Coronary artery (tissue), 2 donors: ENCODE measurements at regions not wholly inside any gene's neighbourhood (a gene's known extent, or its start where the extent isn't known, plus 50 kb on each side); places are given as distances from the start of the nearest gene placed in this dataset.

Experiments
- DNase-seq: peaks from one replicate; pipeline ENCODE4 v3.0.0-alpha.2; 2017; ENCODE audit warnings: low spot score
- H3K27ac ChIP-seq, 2 donors: fragments of 200-600 bp; sonication (generic); one replicate each; pipeline ENCODE4 v1.5.1; 2016 to 2019
- H3K4me3 ChIP-seq: fragments of 200-600 bp; sonication (generic); 2 replicates; pipeline ENCODE4 v1.5.1; 2016; ENCODE audit warnings: mild to moderate bottlenecking, moderate library complexity
- TF ChIP-seq, protein P1 (sequence below): fragments of 200-600 bp; sonication (generic); IDR thresholded peaks from one replicate; pipeline ENCODE4 v1.5.1; 2019; ENCODE audit warnings: antibody characterized with exemption

DNA sequence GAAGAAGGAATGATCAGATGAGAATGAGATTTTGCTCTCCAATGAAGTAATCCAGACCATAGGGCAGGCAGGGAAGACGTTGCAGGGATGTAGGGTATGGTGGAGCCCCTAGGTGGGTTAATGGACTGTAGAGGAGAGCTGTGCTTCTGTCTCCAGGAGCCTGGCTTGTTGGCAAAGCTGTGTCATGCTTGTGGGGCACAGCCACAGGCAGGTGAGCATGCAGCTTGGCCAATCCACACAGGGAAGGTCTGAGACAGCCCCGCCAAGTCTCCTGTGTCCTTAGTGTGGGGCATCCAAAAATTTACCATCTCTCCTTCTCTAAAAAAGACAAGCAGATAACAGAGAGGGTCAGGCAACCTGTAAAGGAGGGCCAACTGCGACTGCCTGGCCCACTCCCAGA lies 71.4 kb upstream of the FLT1 start:
- TF ChIP-seq, protein P1, sequence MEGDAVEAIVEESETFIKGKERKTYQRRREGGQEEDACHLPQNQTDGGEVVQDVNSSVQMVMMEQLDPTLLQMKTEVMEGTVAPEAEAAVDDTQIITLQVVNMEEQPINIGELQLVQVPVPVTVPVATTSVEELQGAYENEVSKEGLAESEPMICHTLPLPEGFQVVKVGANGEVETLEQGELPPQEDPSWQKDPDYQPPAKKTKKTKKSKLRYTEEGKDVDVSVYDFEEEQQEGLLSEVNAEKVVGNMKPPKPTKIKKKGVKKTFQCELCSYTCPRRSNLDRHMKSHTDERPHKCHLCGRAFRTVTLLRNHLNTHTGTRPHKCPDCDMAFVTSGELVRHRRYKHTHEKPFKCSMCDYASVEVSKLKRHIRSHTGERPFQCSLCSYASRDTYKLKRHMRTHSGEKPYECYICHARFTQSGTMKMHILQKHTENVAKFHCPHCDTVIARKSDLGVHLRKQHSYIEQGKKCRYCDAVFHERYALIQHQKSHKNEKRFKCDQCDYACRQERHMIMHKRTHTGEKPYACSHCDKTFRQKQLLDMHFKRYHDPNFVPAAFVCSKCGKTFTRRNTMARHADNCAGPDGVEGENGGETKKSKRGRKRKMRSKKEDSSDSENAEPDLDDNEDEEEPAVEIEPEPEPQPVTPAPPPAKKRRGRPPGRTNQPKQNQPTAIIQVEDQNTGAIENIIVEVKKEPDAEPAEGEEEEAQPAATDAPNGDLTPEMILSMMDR = no peak

DNA sequence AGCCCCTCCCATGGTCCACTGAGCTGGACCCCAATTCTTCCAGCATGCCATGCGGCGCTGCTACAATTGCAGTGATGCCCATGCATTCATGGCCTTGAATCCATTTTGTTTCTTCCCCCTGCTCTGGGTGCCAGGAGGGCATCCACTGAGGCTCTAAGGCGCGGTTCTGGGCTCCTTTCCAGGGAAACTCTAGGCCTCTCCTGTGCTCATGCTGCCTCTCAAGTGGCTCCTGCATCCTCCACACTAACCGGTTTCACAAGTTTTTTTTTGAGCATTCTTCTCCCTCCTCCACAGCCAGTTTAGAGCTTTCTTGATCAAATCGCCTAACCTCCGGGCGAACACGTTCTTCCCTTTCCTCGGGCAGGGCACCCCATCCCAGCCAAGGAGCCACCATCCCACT lies 69.1 kb upstream of the FLT1 start:
- no peak overlapping the region for H3K27ac ChIP-seq

More for the DNA sequence above, 71.4 kb upstream of the FLT1 start:
- DNase-seq = no peak
- Histone ChIP-seq H3K4me3 (no peak overlapping the region), H3K27ac (no peak overlapping the region)

DNA sequence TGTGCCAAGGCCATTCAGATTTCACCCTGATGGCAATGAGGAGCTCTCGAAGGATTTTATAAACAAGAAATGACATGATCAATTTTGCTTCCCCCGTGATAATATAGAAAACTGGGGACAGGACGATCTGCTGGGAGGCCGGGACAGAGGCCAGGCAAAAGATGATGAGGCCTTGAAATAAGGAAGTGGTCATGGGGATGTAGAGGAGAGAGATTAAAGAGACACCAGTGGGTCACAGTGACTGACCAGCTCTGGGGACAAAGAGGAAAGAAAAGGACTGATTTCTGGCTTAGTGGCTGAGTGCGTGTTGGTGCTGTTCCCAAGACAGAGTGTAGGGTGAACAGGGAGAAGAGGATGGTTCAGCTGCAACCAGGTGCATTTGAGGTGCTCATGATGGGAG lies 68.7 kb upstream of the FLT1 start:
- DNase-seq = no peak
- TF ChIP-seq, protein P1 = no peak

More for the DNA sequence above, 69.1 kb upstream of the FLT1 start:
- DNase-seq = no peak
- TF ChIP-seq, protein P1 = no peak
- H3K4me3 ChIP-seq = no peak overlapping the region

DNA sequence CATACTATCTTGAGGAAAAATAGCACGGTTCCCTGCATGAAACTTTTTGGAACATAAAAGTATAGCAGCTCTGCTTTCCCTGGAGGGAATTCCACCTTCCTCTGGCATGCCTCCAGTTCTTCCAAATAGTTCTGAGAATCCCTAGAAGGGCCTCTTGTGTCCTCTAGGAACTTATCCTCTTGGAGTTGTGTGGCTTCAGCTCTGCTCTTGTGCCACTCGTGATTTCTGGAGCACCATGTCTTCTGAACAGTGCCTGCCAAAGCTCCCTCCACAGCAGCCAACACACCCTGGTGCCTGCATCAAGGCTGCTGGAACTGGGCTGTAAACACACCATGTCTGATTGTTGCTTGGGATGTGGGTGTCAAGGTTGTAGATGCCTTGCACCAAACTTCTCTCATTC lies 65.7 kb upstream of the FLT1 start:
- TF ChIP-seq, protein P1 = no peak
- H3K27ac ChIP-seq = no peak overlapping the region
- no peak for DNase-seq
- no peak overlapping the region for H3K4me3 ChIP-seq

More for the DNA sequence above, 68.7 kb upstream of the FLT1 start:
- H3K4me3 ChIP-seq = no peak overlapping the region
- H3K27ac ChIP-seq = no peak overlapping the region

DNA sequence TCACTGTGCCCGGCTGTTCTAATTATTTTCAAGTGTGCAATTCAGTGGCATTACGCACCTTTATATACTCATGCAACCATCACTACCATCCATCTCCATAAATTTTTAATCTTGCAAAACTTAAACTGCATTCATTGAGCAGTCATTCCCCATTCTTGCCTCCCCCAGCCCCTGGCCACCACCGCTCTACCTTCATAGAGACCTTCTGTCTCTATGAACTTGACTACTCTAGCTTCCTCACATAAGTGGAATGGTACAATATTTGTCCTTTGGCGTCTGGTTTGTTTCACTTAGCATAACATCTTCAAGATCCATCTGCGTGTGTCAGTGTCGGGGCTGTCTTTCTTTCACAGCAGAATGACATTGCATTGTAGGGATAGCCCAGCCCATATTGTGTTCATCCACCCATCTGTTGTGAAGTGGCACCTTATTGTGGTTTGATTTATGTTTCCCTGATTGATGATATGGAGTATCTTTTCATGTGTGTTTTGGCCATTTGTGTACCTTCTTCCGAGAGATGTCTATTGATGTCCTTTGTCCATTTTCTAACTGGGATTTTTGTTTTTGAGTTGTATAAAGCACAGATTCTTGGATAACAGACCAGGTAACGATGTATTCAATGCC lies 64.8 kb upstream of the FLT1 start:
- DNase-seq = no peak
- Histone ChIP-seq H3K4me3 (no peak overlapping the region), H3K27ac (no peak overlapping the region)
- TF ChIP-seq, protein P1 = no peak

DNA sequence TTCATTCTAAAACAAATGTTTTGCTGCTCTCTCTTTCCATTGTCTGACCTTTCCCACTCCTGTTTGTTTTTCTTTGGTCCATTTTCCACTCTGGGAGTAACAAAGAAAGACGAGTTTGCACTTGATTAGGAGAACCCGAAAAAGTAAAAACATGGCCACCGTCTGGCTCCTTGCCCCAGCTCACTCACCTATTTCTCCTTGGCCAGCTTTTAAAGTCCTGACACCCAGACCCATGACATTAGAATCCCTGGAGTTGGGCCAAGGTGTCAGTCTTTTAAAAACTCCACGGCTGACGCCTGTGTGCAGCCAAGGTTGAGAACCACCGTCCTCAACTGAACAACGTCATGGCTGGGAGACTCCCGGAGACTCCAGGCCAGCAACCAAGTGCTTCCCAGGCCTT lies 63.6 kb upstream of the FLT1 start:
- Histone ChIP-seq H3K27ac (peak overlapping the region in 1 of 2 donors; percentile 7), H3K4me3 (peak overlapping the region; percentile 11)
- TF ChIP-seq, protein P1 = no peak
- no peak for DNase-seq

DNA sequence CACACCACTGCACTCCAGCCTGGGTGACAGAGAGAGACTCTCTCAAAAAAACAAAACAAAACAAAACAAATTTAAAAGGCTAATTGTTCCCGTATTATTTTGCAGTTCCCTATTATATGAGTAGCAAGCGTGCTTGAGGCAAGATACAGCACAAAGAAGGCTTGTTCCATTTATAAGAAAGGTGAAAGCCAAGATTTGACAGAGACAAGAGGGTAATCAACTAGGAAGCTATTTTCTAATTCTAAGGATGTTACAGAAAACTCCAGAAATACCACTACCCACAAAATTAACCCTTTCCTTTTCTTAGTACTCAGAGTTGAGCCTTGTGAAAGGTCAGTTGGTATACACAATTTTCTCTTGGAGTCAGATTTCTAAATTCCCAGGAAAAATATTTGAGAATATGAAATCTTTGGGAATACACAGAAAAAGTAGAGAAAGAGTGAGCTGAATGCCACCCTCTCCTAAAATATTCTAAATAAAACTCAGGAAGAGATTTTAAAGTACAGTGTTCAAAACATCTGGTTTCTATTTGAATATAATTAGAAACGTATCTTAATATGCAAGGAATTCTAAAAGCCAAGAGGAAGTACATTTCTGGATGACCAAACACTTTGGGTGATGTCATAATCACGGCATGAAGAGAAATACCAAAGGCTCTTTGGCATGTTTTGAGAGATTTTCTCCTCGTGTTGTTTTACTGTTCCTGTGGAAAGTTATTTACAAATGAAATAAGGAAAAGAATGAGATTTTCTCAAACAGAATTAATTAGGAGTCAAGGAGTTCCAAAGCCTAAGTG lies 63.0 kb upstream of the FLT1 start:
- Histone ChIP-seq H3K4me3 (peak overlapping the region; percentile 11), H3K27ac (peak overlapping the region in 1 of 2 donors; percentile 7)
- TF ChIP-seq, protein P1 = no peak
- no peak for DNase-seq
